Tibial nerve (tissue), 4 donors: ENCODE measurements at regions not wholly inside any gene's neighbourhood (a gene's known extent, or its start where the extent isn't known, plus 50 kb on each side); places are given as distances from the start of the nearest gene placed in this dataset.
"Not testable (repeated sequence)": the region's sequence is repeated elsewhere in the genome, so short reads cannot be mapped to it uniquely, and the experiment has no call there.

Source experiments
- DNase-seq, 2 donors: peaks; one replicate each; pipeline ENCODE4 v3.0.0-alpha.2; 2019; ENCODE audit warnings: low spot score in 2 of 2
- H3K27ac ChIP-seq, 4 donors: fragments of 200-600 bp; sonication (generic) in 3 of 4; one replicate each; pipeline ENCODE4 v1.5.1; 2017 to 2019; ENCODE audit warnings: mild to moderate bottlenecking in 1 of 4
- H3K27me3 ChIP-seq, 2 donors: fragments of 200-600 bp; sonication (generic) in 1 of 2; one replicate each; pipeline versions ENCODE4 v1.5.1 to v1.6.0; 2017 to 2019
- H3K36me3 ChIP-seq, 3 donors: fragments of 200-600 bp; sonication (generic); one replicate each; pipeline ENCODE4 v1.5.1; 2018 to 2019
- H3K4me1 ChIP-seq, 4 donors: fragments of 200-600 bp; sonication (generic) in 3 of 4; one replicate each; pipeline ENCODE4 v1.5.1; 2017 to 2019
- H3K4me3 ChIP-seq, 4 donors: fragments of 200-600 bp; sonication (generic) in 3 of 4; one replicate each; pipeline ENCODE4 v1.5.1; 2017 to 2019; ENCODE audit warnings: mild to moderate bottlenecking in 1 of 4, moderate library complexity in 1 of 4
- H3K9me3 ChIP-seq, 4 donors: fragments of 200-600 bp; sonication (generic) in 3 of 4; one replicate each; pipeline ENCODE4 v1.5.1; 2017 to 2019
- EP300 ChIP-seq, 2 donors: sonication (generic); formaldehyde crosslinking; IDR thresholded peaks; one replicate each; pipeline ENCODE4 v1.6.1; 2017; ENCODE audit warnings: antibody characterized with exemption in 2 of 2, mild to moderate bottlenecking in 1 of 2
- POLR2A ChIP-seq, 2 donors: fragments of 450-650 bp; IDR thresholded peaks; one replicate each; pipeline ENCODE4 v1.6.1; 2017; ENCODE audit warnings: antibody characterized with exemption in 2 of 2, mild to moderate bottlenecking in 2 of 2, moderate library complexity in 2 of 2
- WGBS, 2 donors: methylation state at CpG; one replicate each; pipeline ENCODE4 v1.1.5; 2018; 5-methylcytosine and 5-hydroxymethylcytosine counted together
- TF ChIP-seq, protein P1 (sequence below), 5 experiments: fragments of 200-600 bp in 3 of 5; fragments of 450-650 bp in 2 of 5; sonication (generic) in 3 of 5; IDR thresholded peaks; one replicate each; pipeline ENCODE4 v1.5.1; 2016 to 2019; ENCODE audit warnings: antibody characterized with exemption in 5 of 5, mild to moderate bottlenecking in 3 of 5, moderate library complexity in 2 of 5

DNA sequence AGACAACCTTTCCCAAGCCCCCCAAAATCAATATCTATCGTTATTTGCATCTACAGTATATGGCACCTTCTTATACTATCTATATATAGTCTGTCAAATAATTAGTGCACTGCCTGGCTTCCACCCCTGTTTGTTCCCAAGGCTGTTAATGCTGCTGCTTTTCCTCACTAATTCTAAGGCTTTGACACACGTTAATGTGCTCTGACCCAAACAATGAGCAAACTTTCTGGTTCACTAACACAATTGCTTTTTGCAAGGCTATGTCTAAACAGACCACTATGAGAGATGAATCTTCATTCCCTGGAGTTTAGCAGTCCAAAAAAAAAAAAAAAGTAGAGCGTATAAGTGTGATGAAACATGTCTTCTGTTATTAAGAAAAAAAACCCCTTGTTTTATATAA, 360.9 kb upstream of the AGA start:
- DNase-seq, result no peak
- Histone ChIP-seq H3K4me3 (no peak overlapping the region), H3K9me3 (no peaks in the 10 kb centered on the region), H3K36me3 (no peaks in the 10 kb centered on the region), H3K27me3 (no peaks in the 10 kb centered on the region), H3K4me1 (no peaks in the 10 kb centered on the region), H3K27ac (no peak overlapping the region)
- 51 to 59% methylated on average over 3 of the region's 3 CpGs for WGBS, 2 donors
- TF ChIP-seq EP300 (IDR thresholded peaks at IDR 0.05) (no peak), POLR2A (IDR thresholded peaks at IDR 0.05) (no peak)
- TF ChIP-seq, protein P1, sequence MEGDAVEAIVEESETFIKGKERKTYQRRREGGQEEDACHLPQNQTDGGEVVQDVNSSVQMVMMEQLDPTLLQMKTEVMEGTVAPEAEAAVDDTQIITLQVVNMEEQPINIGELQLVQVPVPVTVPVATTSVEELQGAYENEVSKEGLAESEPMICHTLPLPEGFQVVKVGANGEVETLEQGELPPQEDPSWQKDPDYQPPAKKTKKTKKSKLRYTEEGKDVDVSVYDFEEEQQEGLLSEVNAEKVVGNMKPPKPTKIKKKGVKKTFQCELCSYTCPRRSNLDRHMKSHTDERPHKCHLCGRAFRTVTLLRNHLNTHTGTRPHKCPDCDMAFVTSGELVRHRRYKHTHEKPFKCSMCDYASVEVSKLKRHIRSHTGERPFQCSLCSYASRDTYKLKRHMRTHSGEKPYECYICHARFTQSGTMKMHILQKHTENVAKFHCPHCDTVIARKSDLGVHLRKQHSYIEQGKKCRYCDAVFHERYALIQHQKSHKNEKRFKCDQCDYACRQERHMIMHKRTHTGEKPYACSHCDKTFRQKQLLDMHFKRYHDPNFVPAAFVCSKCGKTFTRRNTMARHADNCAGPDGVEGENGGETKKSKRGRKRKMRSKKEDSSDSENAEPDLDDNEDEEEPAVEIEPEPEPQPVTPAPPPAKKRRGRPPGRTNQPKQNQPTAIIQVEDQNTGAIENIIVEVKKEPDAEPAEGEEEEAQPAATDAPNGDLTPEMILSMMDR (IDR thresholded peaks at IDR 0.05), result no peak

DNA sequence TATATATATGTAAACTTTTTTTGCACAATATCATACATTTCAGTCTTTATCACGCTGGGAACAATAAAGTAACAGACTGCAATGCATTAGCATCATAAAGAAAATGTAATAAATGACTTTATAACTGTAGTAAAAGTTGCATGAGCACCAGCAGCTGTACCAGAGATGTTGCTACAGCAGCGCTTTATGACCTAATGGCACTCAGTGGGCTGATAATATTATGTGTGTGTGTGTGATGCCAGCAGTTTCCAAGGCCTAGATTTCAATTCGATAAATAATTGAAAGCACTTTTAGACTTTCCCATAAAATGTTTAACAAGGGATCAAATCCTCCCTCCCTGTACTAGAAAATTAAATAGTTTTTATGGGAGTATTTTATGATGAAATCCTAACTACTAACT, 367.6 kb upstream of the AGA start:
- no peak overlapping the region for H3K27ac ChIP-seq
- no peaks in the 10 kb centered on the region for H3K36me3 ChIP-seq
- TF ChIP-seq POLR2A (IDR thresholded peaks at IDR 0.05) (no peak), EP300 (IDR thresholded peaks at IDR 0.05) (no peak)
- TF ChIP-seq, protein P1 (IDR thresholded peaks at IDR 0.05), result no peak
- 44 to 61% methylated on average over 3 of the region's 3 CpGs for WGBS, 2 donors
- DNase-seq, result no peak
- H3K4me3 ChIP-seq, result no peak overlapping the region
- H3K9me3 ChIP-seq, result no peaks in the 10 kb centered on the region
- no peaks in the 10 kb centered on the region for H3K27me3 ChIP-seq
- no peaks in the 10 kb centered on the region for H3K4me1 ChIP-seq

DNA sequence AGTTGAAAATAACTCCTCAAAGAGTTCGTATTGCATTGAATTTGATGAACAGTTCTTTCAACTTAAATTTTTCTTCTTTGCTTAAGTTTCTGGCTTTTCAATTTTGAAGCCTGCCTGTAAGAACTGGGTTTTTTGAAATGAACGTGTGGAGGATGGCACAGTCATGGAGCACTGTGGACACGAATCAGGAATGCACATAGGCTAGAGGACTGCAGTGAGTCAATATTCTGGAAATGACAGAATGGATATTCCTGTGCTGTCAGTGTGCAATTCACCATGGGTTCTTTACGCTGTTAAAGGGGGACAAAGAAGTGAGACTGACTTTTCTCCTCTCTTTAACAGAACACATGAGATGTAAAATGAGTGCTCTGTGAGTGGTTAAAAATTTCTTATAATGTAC, 368.0 kb upstream of the AGA start:
- TF ChIP-seq, protein P1 (IDR thresholded peaks at IDR 0.05), result no peak
- TF ChIP-seq POLR2A (IDR thresholded peaks at IDR 0.05) (no peak), EP300 (IDR thresholded peaks at IDR 0.05) (no peak)
- H3K27ac ChIP-seq, result no peak overlapping the region
- no peaks in the 10 kb centered on the region for H3K4me1 ChIP-seq
- H3K27me3 ChIP-seq, result no peaks in the 10 kb centered on the region
- no peaks in the 10 kb centered on the region for H3K36me3 ChIP-seq
- no peaks in the 10 kb centered on the region for H3K9me3 ChIP-seq
- no peak overlapping the region for H3K4me3 ChIP-seq
- 56 to 72% methylated on average over 4 of the region's 4 CpGs for WGBS, 2 donors
- no peak for DNase-seq

DNA sequence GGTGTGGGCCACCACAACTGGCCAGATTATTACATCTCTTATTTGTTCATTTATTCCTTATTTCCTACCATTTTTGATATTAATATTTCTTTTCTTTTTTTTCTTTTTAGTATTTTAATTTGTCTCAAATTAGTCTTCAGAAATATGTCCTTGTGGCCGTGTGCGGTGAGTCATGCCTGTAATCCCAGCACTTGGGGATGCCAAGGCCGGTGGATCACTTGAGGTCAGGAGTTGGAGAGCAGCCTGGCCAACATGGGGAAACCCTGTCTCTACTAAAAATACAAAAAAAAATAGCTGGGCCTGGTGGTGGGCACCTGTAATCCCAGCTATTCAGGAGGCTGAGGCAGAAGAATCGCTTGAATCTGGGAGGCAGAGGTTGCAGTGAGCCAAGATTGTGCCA, 376.2 kb upstream of the AGA start:
- 92 to 98% methylated on average over 4 of the region's 4 CpGs for WGBS, 2 donors
- H3K4me1 ChIP-seq, result not testable (repeated sequence)

DNA sequence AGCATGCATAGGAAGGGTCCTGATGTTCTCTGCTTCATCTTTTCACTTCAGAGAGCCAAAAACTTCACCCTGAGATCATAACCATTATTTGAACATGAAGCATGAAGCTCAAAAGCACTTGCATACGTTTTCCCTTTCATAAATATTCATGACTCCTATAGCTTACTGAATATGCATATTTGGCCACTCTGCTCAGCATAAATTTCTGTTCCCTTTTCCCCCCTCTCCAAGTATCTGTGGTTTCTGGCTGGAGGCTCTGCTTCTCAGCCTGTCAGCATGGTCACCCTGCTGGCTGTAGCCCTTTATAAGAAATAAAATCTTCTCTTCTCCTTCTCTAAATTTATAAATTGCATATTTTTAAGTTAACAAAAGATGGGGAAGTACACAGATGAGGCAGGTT, 384.7 kb upstream of the AGA start:
- H3K27me3 ChIP-seq, result no peaks in the 10 kb centered on the region
- TF ChIP-seq, protein P1 (IDR thresholded peaks at IDR 0.05), result no peak
- TF ChIP-seq POLR2A (IDR thresholded peaks at IDR 0.05) (no peak), EP300 (IDR thresholded peaks at IDR 0.05) (no peak)
- no peak overlapping the region for H3K27ac ChIP-seq
- peaks cover 0 to 11% (median 0%) of the 10 kb centered on the region in 4 donors for H3K9me3 ChIP-seq
- H3K4me3 ChIP-seq, result no peak overlapping the region
- DNase-seq, result no peak
- H3K4me1 ChIP-seq, result no peaks in the 10 kb centered on the region
- 15 to 33% methylated on average over 1 of the region's 1 CpG for WGBS, 2 donors
- H3K36me3 ChIP-seq, result no peaks in the 10 kb centered on the region

More for the DNA sequence above, 376.2 kb upstream of the AGA start:
- H3K9me3 ChIP-seq, DNase-seq, H3K36me3 ChIP-seq, H3K4me3 ChIP-seq, H3K27me3 ChIP-seq, H3K27ac ChIP-seq: not testable (repeated sequence)

DNA sequence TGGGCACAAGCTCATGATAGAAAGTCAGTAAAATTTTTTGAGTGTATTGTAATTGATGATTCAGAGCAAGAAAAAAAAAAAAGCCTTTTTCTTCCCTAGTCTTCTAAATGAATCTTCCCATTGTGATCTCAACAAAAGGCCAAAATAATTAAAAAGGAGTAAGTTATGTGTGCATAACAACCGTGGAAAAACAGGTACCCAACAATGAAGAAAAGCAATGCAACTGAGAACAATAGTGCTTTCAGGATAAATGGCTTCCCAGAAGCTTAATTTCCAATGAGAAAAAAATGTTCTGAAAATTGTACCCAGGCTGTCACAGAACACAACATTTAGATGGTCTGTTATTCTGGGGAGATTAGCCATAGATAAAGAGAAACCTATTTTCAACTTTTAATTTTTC, 399.0 kb upstream of the AGA start:
- whole genome bisulfite sequencing, 2 donors, result 12 to 19% methylated on average over 1 of the region's 1 CpG

More for the DNA sequence above, 399.0 kb upstream of the AGA start:
- DNase-seq, result no peak
- Histone ChIP-seq H3K4me3 (no peak overlapping the region), H3K4me1 (no peaks in the 10 kb centered on the region), H3K9me3 (no peaks in the 10 kb centered on the region), H3K36me3 (no peaks in the 10 kb centered on the region), H3K27ac (no peak overlapping the region), H3K27me3 (no peaks in the 10 kb centered on the region)
- TF ChIP-seq, protein P1 (IDR thresholded peaks at IDR 0.05), result no peak
- TF ChIP-seq EP300 (IDR thresholded peaks at IDR 0.05) (no peak), POLR2A (IDR thresholded peaks at IDR 0.05) (no peak)
